BLaER1 (cell line): ENCODE measurements at regions not wholly inside any gene's neighbourhood (a gene's known extent, or its start where the extent isn't known, plus 50 kb on each side); places are given as distances from the start of the nearest gene placed in this dataset.
"Not testable (repeated sequence)": the region's sequence is repeated elsewhere in the genome, so short reads cannot be mapped to it uniquely, and the experiment has no call there.

Source experiments
- H3K27ac ChIP-seq: shearing (Covaris generic); formaldehyde crosslinking; 2 replicates; pipeline ENCODE4 v1.8.1; 2022
- H3K27me3 ChIP-seq: shearing (Covaris generic); formaldehyde crosslinking; 2 replicates; pipeline ENCODE4 v1.8.1; 2022
- H3K36me3 ChIP-seq: shearing (Covaris generic); formaldehyde crosslinking; 2 replicates; pipeline ENCODE4 v1.8.1; 2022
- H3K4me1 ChIP-seq: shearing (Covaris generic); formaldehyde crosslinking; 2 replicates; pipeline ENCODE4 v1.8.1; 2022
- H3K4me2 ChIP-seq: shearing (Covaris generic); formaldehyde crosslinking; 2 replicates; pipeline ENCODE4 v1.8.1; 2022
- H3K4me3 ChIP-seq: shearing (Covaris generic); formaldehyde crosslinking; 2 replicates; pipeline ENCODE4 v1.8.1; 2022
- H3K9ac ChIP-seq: shearing (Covaris generic); formaldehyde crosslinking; 2 replicates; pipeline ENCODE4 v1.8.1; 2022
- H3K9me3 ChIP-seq: shearing (Covaris generic); formaldehyde crosslinking; 2 replicates; pipeline ENCODE4 v1.8.1; 2022
- H4K20me1 ChIP-seq: shearing (Covaris generic); formaldehyde crosslinking; 2 replicates; pipeline ENCODE4 v1.8.1; 2022
- Cebpa-rat ChIP-seq: shearing (Covaris generic); IDR thresholded peaks from 2 replicates; pipeline ENCODE4 v1.8.1; 2022

DNA sequence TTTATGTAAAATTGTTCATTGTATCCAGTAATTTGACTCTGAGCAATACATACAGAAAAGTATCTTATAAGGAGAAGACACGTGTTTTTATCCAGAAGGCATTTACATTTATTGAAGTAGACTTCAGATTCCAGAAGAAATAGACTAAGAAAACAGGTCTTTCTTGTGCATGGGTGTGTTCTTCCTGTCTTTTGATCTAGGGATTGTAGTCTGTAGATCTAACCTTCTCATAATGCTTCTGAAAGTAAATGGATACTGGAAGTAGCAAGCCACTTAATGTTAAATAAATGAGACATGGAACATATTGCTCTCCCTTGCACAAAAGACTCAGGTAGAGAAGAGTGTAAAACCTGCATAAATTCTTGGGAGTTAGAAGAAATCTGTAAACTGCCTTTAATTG, 853.2 kb upstream of the B3GALT2 start:
- H3K4me3 ChIP-seq, result no peak overlapping the region
- no peaks in the 10 kb centered on the region for H3K27me3 ChIP-seq
- H3K36me3 ChIP-seq, result no peaks in the 10 kb centered on the region
- H3K9me3 ChIP-seq, result 0 out of 2 replicates have a peak, but pooled peaks cover 4% of the 10 kb centered on the region
- no peak overlapping the region for H3K9ac ChIP-seq
- H4K20me1 ChIP-seq, result no peaks in the 10 kb centered on the region
- no peak for TF ChIP-seq Cebpa-rat
- H3K27ac ChIP-seq, result no peak overlapping the region
- H3K4me2 ChIP-seq, result no peak overlapping the region
- H3K4me1 ChIP-seq, result no peaks in the 10 kb centered on the region

DNA sequence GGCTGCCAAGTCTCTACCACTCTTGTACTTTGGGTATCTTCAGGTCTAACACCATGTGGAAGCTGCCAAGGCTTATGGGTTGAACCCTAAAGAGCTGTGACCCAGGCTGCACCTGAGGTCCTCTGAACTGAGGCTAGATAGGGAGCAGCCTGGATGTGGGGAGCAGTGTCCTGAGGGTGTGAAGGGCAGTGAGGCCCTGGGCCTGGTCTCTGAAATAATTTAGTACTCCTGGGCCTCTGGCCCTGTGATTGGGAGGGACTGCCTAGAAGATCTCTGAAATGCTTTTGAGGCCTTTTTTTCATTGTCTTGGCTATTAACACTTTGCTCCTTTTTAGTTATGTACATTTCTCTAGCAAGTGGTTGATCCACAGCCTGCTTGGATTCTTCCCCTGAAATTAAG, 847.2 kb upstream of the B3GALT2 start:
- Histone ChIP-seq H3K4me2 (no peak overlapping the region), H3K9ac (no peak overlapping the region), H3K4me3 (no peak overlapping the region), H3K9me3 (peaks cover 22% of the 10 kb centered on the region), H3K4me1 (no peaks in the 10 kb centered on the region), H4K20me1 (no peaks in the 10 kb centered on the region), H3K27ac (no peak overlapping the region), H3K27me3 (no peaks in the 10 kb centered on the region), H3K36me3 (no peaks in the 10 kb centered on the region)
- TF ChIP-seq Cebpa-rat, result no peak

DNA sequence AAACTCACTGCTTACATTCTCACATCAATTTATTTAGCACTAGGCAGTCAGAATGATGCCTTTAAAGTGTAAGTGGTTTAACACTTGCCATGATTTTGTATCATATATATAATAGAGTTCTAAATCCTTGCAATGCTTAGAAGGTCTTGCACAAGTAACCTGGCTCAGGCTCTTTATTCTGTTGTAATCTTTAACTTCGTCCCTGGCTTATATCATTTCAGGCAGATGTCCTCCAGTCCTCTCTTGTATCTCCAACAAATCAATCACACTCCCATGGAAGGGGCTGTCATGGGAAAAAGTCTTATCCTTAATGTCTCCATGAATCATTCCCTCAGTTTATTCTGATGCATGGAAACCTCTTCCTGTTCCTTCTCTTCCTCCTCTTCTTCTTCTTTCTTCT, 841.6 kb upstream of the B3GALT2 start:
- Histone ChIP-seq H3K27me3 (no peaks in the 10 kb centered on the region), H3K4me3 (no peak overlapping the region), H3K4me1 (no peaks in the 10 kb centered on the region), H3K9me3 (peaks cover 6% of the 10 kb centered on the region), H3K9ac (no peak overlapping the region), H3K27ac (no peak overlapping the region), H4K20me1 (no peaks in the 10 kb centered on the region), H3K36me3 (no peaks in the 10 kb centered on the region), H3K4me2 (no peak overlapping the region)
- no peak for TF ChIP-seq Cebpa-rat

DNA sequence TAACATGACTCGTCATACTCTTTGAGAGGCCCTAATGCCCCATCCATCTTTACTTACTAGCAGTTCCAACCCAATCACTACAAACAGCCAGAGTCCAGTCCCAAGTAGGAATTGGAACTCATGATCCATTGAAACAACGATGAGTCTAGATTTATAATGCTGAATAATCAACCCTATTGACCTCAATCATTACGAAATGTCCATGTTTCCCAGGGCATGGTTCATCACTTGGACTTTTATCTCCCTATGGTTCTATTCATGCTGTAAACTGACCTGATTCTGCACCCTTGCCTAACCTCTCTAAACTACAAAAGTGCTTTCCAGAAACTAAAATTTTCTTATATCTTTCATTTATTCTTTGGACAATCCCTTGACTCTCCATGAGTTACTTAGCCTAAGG, 840.0 kb upstream of the B3GALT2 start:
- Histone ChIP-seq H3K27ac (no peak overlapping the region), H3K9ac (no peak overlapping the region), H3K36me3 (no peaks in the 10 kb centered on the region), H3K9me3 (no peaks in the 10 kb centered on the region), H4K20me1 (no peaks in the 10 kb centered on the region), H3K4me3 (no peak overlapping the region), H3K27me3 (no peaks in the 10 kb centered on the region), H3K4me1 (no peaks in the 10 kb centered on the region), H3K4me2 (no peak overlapping the region)
- TF ChIP-seq Cebpa-rat, result no peak

DNA sequence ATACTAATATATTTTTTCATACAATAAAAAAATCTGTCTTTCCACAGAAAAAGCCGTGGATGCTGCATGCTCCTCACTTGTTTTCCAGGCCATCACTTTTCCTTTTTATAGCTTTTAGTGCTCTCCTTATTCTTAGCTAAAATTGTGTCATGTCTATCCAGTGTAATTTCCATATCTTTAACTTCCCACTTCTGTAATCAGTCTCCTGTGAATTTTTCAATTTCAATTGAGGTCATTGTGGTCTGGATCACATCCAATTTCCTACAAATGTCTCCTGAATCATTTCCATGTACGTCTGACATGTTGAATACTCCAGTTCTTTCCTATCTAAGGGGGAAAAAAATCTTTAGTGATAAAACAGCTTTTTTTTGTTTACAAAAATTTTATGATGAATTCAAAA, 838.2 kb upstream of the B3GALT2 start:
- H3K4me2 ChIP-seq, result no peak overlapping the region
- no peak overlapping the region for H3K4me3 ChIP-seq
- no peak overlapping the region for H3K27ac ChIP-seq
- H4K20me1 ChIP-seq, result no peaks in the 10 kb centered on the region
- H3K9ac ChIP-seq, result no peak overlapping the region
- no peaks in the 10 kb centered on the region for H3K27me3 ChIP-seq
- no peaks in the 10 kb centered on the region for H3K9me3 ChIP-seq
- TF ChIP-seq Cebpa-rat, result no peak
- no peaks in the 10 kb centered on the region for H3K36me3 ChIP-seq
- H3K4me1 ChIP-seq, result no peaks in the 10 kb centered on the region

DNA sequence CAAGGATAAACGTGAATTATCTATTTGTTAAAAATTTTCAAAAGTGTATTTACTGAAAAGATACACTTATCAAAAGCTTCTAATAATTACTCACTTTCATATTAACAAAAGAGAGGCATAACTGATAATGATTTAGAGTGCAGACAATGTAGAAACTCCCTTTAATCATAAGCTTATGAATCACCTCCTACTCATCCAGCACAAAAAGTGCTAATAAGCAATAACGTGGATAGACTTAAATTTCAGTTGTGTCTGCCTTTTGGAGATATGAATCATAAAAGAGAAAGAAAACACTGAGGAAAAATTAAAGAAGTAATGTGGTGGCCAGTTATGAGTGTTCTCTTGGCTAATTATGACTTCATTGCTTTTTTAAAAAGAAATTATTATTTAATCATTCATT, 827.6 kb upstream of the B3GALT2 start:
- no peak overlapping the region for H3K27ac ChIP-seq
- H3K27me3 ChIP-seq, result no peaks in the 10 kb centered on the region
- H4K20me1 ChIP-seq, result no peaks in the 10 kb centered on the region
- H3K4me3 ChIP-seq, result no peak overlapping the region
- no peaks in the 10 kb centered on the region for H3K4me1 ChIP-seq
- H3K9ac ChIP-seq, result no peak overlapping the region
- no peaks in the 10 kb centered on the region for H3K9me3 ChIP-seq
- H3K4me2 ChIP-seq, result no peak overlapping the region
- H3K36me3 ChIP-seq, result no peaks in the 10 kb centered on the region
- TF ChIP-seq Cebpa-rat, result no peak

DNA sequence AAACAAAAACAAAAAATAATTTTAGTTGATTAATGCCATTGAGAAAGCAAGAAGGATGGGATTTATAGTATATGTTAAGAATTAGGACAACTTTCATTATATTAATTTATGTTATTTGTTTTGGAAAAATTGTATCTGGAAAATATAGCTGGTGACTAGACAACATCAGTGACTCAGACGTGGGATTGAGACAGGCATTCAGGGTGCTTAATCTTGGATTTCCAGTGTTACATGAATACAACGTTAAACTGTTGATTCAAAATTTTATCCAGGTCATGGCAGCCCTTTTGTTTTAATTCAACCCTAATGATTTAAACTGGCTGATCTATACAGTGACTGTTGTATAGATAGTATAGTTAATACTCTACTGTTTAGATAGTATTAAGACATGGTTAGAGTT, 827.1 kb upstream of the B3GALT2 start:
- Histone ChIP-seq H3K36me3 (no peaks in the 10 kb centered on the region), H4K20me1 (no peaks in the 10 kb centered on the region), H3K9me3 (no peaks in the 10 kb centered on the region), H3K4me3 (no peak overlapping the region), H3K9ac (no peak overlapping the region), H3K27me3 (no peaks in the 10 kb centered on the region), H3K27ac (no peak overlapping the region), H3K4me2 (no peak overlapping the region), H3K4me1 (no peaks in the 10 kb centered on the region)
- TF ChIP-seq Cebpa-rat, result no peak

DNA sequence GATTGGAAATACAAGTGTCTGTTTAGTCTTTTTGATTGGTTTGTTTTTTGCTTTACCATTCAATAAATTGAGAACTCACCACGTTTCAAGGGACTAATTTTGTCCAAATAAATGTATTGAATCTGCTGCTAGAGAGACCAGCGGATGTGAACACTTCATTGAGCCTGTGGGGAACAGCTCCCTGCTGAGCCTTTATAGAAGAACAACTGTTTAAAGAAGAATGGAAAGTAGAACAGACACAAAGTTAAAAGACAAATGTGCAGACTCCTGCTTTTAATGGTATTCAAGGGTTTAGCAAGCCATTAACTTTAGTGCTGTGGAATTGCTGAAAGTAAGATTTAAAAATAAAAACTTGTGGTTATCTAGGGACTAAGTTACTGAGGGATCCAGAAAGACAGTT, 817.7 kb upstream of the B3GALT2 start:
- no peak overlapping the region for H3K9ac ChIP-seq
- no peaks in the 10 kb centered on the region for H3K27me3 ChIP-seq
- no peak overlapping the region for H3K27ac ChIP-seq
- no peaks in the 10 kb centered on the region for H3K4me1 ChIP-seq
- H3K4me2 ChIP-seq, result no peak overlapping the region
- H3K4me3 ChIP-seq, result no peak overlapping the region
- no peaks in the 10 kb centered on the region for H3K36me3 ChIP-seq
- no peaks in the 10 kb centered on the region for H4K20me1 ChIP-seq
- H3K9me3 ChIP-seq, result peaks cover 13% of the 10 kb centered on the region
- TF ChIP-seq Cebpa-rat, result no peak

DNA sequence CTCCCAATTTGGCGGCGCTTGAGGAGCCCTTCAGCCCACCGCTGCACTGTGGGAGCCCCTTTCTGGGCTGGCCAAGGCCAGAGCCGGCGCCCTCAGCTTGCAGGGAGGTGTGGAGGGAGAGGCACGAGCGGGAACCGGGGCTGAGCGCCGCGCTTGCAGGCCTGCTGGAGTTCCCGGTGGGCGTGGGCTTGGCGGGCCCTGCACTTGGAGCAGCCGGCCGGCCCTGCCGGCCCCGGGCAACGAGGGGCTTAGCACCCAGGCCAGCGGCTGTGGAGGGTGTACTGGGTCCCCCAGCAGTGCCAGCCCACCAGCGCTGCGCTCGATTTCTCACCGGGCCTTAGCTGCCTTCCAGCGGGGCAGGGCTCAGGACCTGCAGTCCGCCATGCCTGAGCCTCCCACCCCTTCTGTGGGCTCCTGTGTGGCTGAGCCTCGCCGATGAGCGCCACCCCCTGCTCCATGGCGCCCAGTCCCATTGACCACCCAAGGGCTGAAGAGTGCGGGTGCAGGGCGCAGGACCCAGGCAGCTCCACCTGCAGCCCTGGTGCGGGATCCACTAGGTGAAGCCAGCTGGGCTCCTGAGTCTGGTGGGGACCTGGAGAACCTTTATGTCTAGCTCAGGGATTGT, 815.4 kb upstream of the B3GALT2 start:
- H4K20me1 ChIP-seq, H3K27ac ChIP-seq, H3K9ac ChIP-seq, H3K36me3 ChIP-seq, H3K4me2 ChIP-seq, H3K4me1 ChIP-seq, H3K4me3 ChIP-seq, H3K27me3 ChIP-seq: not testable (repeated sequence)
- H3K9me3 ChIP-seq, result peaks cover 13% of the 10 kb centered on the region

DNA sequence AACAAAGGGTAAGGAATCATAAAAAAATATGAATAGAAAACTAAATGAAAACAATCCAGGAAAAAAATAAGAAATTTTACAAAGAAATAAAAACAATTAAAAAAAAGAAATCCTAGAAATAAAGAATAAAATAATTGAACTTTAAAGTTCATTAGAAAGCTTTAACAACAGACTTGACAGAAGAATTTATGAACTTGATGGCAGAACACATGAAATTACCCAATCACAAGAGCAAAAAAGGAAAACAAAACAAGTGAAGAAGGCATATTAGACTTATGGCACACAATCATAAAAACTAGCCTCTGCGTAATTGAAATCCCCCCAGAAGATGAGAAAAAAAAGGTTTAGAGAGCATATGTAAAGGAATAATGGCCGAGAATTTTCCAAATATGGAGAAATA, 802.5 kb upstream of the B3GALT2 start:
- Histone ChIP-seq H3K4me3 (no peak overlapping the region), H3K9me3 (peaks cover 23% of the 10 kb centered on the region), H3K4me2 (no peak overlapping the region), H3K9ac (no peak overlapping the region), H3K27me3 (no peaks in the 10 kb centered on the region), H4K20me1 (no peaks in the 10 kb centered on the region), H3K4me1 (no peaks in the 10 kb centered on the region), H3K36me3 (0 out of 2 replicates have a peak, but pooled peaks cover 4% of the 10 kb centered on the region), H3K27ac (no peak overlapping the region)
- TF ChIP-seq Cebpa-rat, result no peak

DNA sequence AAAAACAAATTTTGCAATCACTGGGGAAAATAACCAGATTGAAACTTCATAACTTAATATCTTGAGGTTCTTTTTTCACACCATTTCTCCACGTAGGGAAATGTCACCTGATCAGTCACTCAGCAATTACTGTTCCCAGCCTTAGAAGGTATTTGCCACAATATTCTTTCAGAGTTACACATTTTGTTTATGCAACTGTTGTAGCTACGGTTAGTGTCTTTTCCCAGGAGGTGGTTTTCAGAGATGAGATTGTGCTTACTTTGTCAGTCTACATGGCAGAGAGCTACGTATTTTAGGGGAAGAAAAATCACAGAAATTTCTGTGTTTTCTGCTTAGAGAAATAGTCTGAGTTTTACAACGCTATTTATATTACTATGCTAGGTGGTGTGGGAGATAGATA, 792.8 kb upstream of the B3GALT2 start:
- Histone ChIP-seq H3K4me3 (no peak overlapping the region), H3K9ac (no peak overlapping the region), H3K4me1 (no peaks in the 10 kb centered on the region), H3K27ac (no peak overlapping the region), H3K36me3 (no peaks in the 10 kb centered on the region), H4K20me1 (no peaks in the 10 kb centered on the region), H3K4me2 (no peak overlapping the region), H3K9me3 (no peaks in the 10 kb centered on the region), H3K27me3 (no peaks in the 10 kb centered on the region)
- no peak for TF ChIP-seq Cebpa-rat
